ENCODE measurements at regions not wholly inside any gene's neighbourhood (a gene's known extent, or its start where the extent isn't known, plus 50 kb on each side); places are given as distances from the start of the nearest gene placed in this dataset.

- DNase-seq (ENCODE audit: low read depth), result no peak
These were observed 243.2 kb downstream of the CASP12 start for GRCh38 chr11:104655066-104655465.

- DNase-seq (ENCODE audit: low read depth), result no peak
These were observed 244.0 kb downstream of the CASP12 start for GRCh38 chr11:104654181-104654813.

DNA sequence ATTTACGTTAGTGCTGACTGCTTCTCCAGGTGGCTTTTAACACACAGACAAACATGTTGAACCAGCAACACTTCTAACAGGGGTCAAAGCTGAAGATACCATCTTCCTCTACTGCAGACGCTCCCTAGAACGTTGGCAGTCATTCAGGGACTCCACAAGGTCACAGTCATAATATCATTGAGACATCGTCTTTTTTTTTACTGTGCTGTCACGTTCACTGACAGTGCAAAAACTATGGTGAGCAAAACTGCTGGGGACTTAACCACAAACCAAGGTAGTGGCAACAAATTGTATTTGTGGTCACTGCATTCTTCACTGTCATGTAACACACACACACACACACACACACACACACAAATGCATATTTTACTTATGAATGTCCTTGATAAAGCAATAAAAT, 244.9 kb downstream of the CASP12 start:
- DNase-seq (ENCODE audit: low read depth), result no peak

DNA sequence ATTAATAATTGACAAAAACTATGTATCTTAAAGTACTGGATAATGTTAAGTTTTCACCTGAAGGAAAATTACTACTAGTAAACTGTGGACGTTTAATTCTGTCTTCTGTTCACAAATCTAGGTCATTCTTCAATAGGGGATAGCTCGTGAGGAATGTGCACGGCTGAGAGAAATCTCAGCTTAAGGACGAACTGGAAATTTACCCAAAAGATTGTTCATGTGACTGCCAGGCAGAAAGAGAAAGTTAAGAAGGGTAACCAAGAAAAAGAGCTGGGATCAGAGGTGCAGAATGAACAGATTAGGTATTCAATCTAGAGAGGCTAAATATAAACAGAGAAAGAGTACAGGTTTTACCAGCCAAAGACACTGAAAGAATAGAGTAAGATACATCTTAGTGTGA, 245.3 kb downstream of the CASP12 start:
- no peak for DNase-seq (ENCODE audit: low read depth)

GRCh38 chr11:104650234-104650633, 248.0 kb downstream of the CASP12 start:
- no peak for DNase-seq (ENCODE audit: low read depth)

GRCh38 chr11:104649002-104649401, 249.3 kb downstream of the CASP12 start:
- no peak for DNase-seq (ENCODE audit: low read depth)

GRCh38 chr11:104645261-104646222, 252.7 kb downstream of the CASP12 start:
- no peak for DNase-seq (ENCODE audit: low read depth)

DNA sequence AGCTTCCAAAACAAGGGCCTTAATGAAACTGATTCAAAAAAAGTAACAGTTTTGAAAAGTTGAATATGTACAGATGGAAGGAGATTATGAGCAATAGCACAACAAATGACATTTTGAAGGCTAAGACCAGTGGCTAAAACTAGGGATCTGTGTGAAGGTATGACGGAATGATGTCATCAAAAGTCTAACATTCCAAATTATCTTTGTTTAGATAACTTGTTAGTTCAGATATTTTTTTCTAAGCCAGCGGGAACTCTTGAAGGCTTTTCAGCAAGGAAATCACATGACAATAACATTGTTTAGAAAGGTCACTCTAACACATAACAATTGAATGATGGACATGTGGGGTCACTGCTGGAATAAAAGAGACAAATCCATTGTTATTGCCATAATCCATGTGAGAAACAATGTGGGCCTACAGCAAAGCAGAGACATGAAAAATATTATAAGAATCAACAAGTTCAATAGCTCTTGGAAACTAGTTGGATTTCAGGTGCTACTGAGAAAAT, 260.5 kb downstream of the CASP12 start:
- DNase-seq (ENCODE audit: low read depth), result no peak

- no peak for DNase-seq (ENCODE audit: low read depth)
These were observed 265.0 kb downstream of the CASP12 start for GRCh38 chr11:104633226-104633625.

DNA sequence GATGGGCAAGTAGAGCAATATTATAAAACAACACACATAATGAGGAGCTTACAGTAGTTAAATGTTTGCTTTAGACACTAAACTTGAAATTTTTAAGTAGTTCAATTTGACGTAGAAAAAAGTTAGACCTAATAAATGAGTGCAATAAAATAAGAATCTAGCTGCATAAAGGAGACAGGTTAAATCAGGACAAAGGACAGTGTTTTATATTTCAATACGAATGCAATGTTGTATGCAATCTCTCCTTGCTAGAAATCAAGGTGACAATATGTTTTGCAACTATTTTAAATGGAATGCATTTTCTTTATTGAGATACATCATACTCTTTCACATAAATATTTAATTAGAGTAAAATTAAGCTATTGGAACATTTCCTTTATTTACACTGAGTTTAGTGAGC, 267.9 kb downstream of the CASP12 start:
- DNase-seq (ENCODE audit: low read depth), result no peak

DNA sequence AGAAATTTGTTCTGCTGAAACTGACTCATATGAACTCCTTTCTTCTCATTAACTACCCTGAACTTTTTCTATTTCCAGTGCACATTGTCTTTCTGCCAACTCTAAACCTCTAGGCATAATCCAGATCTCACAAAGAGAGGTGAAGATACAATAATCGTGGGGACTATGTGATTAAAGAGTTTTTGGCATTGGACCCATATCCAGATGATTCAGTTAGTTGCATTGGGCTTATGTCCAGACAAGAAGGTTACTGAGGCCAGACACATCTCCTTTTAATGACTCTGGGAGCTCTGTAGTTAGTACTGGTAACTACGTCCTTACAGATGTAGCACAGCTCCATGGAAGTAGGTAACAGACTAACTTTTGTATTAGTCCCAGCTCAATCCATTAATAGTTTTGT, 273.0 kb downstream of the CASP12 start:
- peak; percentile 2 for DNase-seq (ENCODE audit: low read depth)

- DNase-seq (ENCODE audit: low read depth), result no peak
These were observed 274.2 kb downstream of the CASP12 start for GRCh38 chr11:104624021-104624420.

GRCh38 chr11:104623518-104623917, 274.7 kb downstream of the CASP12 start:
- peak; percentile 49 for DNase-seq (ENCODE audit: low read depth)

- no peak for DNase-seq (ENCODE audit: low read depth)
These were observed 277.3 kb downstream of the CASP12 start for GRCh38 chr11:104620991-104621390.

DNA sequence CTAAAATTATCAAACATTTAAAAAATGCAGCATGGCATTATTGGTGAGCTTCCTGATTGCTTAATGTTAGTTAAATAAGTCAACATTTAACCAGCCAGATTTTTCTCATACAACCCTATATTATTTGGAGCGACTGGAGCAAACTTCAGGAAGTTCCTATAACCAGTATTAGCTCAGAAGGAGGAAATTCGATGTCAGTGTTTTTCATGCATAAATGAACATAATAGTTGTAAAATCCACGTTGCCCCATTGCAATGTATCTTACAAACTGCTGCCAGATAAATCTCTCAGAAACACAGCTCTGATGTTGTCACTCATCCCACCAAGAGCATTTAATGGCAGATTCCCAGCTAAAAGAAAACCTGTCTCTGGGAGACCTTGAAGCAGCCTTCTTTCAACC, 278.5 kb downstream of the CASP12 start:
- DNase-seq (ENCODE audit: low read depth), result no peak

- no peak for DNase-seq (ENCODE audit: low read depth)
These were observed 279.3 kb downstream of the CASP12 start for GRCh38 chr11:104618954-104619353.

DNA sequence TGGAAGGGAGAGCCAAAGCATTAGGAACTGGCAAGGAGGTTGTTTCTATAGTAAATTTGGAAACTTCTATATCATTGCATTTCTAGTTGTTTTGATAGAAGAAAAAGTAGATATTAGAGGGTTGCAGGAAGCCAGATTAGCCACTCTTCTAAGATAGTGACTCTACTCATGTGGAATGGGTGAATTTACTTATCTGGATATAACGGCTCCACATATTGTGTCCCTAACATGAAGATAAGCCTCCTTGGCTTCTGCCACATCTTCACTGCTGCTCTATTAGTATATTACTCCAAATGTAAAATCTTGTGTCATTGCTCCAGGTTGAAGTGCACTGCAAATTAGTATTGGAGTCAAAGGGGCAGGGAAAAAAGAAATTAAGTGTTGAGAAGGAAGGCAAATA, 283.3 kb downstream of the CASP12 start:
- no peak for DNase-seq (ENCODE audit: low read depth)

DNA sequence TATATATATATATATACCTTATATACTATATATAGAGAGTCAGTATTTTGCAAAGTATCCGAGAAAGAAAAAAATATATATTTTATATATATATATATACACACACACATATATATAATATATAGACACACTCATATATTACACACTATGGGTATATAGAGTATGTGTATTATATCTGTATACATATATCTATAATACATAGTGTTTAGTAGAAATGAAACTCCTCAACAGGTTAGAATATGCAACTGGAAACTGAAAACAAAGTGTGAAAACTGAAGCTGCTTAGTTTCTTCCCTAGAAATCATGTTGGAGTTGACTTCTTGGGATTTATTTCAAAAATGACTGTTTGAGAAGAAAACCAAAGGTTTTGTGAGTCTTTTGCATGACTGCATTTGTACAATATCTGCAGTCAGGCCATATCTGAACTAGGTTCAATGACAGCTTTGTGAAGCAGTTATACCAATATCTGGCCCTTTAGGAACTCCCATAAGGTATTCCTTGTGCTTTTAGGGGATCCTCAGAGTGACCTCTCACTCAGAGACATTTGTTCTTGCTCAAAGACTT, 284.1 kb downstream of the CASP12 start:
- no peak for DNase-seq (ENCODE audit: low read depth)

- no peak for DNase-seq (ENCODE audit: low read depth)
These were observed 287.6 kb downstream of the CASP12 start for GRCh38 chr11:104610635-104611034.

GRCh38 chr11:104609311-104610085, 288.8 kb downstream of the CASP12 start:
- DNase-seq (ENCODE audit: low read depth), result peak; percentile 84

GRCh38 chr11:104602643-104603042, 295.6 kb downstream of the CASP12 start:
- DNase-seq (ENCODE audit: low read depth), result no peak
